G401.6 (cell line): ENCODE measurements at regions not wholly inside any gene's neighbourhood (a gene's known extent, or its start where the extent isn't known, plus 50 kb on each side); places are given as distances from the start of the nearest gene placed in this dataset.

Source experiments
- FAIRE-seq: peaks from 2 replicates; lab custom pipeline; 2012; peaks lifted over from hg19 to GRCh38; lab: Jason Lieb, UNC

DNA sequence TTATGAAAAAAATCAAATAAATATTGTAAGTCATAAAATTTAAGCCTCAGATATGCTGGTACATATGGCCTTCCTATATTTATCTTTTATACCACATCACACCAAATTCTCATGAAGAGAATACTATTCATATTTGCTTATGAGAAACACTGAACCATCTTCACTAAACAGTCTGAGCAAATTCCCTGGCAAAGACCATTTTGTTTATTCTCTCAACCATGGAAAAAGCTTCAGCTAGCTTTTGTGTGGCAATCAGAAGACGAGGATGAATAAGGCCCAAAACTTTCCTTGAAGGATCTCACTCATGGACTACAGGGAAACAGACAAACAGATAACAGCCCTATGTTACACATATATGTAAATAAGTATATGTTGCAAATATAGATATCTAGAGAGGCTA lies 252.1 kb downstream of the TMX3 start:
- FAIRE-seq, result no peak

DNA sequence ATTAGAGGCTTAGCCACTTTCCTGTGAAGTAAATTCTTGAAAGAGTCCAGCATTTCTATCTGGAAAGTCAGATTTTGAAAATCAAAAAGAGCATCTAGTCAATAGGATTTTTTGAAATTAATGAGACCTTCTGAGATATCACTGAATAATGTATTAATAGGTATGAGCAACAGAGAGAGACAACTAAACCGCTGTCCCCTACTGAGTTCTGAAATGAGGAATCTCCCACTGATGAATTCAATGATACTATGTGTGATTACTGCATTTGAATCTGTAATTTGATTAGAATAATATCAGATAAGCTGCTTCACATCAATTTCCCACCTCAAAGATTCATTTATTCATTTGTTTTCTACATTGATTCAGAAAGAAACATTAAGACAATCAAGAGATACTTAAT lies 252.8 kb downstream of the TMX3 start:
- FAIRE-seq, result no peak

DNA sequence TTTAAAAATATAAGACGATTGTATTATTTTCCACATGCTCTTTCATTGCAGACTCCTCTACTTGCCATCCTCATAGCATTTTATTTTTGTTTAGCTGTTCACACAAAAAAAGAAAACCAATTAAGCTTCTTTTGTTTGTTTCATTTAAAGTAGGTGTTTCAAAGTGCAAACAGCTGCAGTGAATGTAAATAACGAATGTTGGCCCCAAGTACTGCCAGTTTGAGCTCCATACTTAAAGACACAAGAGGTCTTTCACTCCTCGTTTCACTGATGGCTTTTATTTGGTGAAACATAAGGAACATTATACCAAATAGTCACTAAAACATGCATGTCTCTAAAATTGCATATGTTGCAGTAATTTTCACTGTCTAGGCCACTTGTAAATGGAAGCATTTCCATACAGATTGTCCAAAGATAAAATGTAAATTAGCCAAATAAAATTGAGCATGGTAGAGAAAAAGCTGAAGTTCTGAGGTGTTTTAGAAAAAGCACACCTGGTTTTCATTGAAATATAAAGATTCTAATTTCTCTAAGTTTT lies 253.4 kb downstream of the TMX3 start:
- no peak for FAIRE-seq

DNA sequence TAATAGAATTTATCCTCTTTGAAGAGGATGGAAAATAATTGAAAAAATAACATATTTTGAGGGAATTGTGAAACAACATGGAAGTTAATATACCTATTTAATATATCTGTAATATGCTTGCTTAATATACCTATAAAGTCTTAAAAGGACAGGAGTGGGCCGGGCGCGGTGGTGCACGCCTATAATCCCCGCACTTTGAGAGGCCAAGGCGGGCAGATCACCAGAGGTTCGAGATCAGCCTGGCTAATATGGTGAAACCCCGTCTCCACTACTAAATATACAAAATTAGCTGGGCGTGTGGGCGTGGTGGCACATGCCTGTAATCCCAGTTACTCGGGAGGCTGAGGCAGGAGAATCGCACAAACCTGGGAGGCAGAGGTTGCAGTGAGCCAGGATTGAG lies 254.9 kb downstream of the TMX3 start:
- FAIRE-seq, result no peak

DNA sequence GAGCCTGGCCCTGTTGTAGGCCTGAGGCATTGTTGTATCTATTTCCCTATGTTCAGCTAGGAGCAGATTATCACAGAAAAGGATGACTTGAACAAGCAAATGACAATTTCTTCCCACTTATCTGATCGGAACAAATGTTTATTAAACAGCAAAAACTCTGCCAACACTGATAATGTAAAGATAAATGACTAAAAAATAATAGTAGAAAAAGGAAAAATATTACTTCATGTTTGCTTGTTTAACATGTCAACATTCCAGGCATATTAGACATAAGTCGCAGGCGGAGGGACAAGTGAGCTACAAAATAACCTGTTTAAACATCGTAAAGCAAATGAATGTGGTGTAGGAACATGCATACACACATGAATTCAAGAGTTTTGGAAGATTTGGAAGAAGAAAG lies 257.9 kb downstream of the TMX3 start:
- FAIRE-seq, result no peak

DNA sequence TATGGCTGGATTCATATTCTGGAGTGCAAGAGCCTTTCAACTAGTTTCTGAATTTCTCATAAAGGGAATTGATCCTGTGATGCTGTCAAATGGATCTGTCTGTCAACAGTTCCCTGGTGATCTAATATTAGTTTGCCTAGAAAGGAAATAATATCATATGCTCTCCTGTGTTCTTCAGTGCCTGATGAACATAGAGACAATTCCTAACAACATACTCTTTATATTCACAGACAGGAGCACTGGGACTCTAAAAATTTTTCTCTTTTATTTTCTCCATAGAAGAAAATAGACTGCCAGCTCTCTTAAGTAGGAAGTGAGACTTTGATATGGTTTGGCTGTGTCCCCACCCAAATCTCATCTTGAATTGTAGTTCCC lies 259.7 kb downstream of the TMX3 start:
- no peak for FAIRE-seq

DNA sequence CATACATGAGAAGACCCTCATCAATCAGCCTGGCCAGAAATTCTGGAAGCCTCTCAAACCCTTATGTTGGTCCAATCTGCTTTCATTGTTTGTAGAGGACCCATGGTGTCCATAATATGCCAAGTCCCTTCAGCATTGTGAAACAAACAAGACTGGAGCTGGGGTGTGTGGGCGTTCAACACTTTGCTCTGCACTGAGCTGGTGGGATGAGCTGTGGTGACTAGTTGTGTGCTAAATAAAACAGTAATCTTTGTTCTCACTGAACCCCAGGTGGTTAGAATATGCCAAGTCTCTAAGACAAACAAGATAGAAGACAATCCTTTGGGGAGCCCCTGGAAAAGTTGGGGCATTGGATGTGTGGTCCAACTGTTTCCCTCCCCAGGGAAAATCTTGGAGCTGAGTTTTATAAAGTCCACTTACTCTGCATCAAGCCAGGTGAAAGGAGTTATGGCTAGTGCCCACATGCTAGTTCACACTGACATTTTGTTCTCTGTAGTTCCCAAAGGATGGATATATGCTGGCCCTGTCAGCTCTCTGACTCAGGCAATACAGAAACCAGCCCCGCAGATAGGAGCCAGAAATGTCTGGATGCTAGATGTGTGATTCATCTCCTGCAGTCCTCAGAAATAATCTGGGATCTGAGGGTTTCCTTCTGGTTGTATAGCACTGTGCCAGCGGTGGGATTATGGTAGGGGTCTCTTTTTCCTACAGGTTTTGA lies 260.2 kb downstream of the TMX3 start:
- FAIRE-seq, result no peak

DNA sequence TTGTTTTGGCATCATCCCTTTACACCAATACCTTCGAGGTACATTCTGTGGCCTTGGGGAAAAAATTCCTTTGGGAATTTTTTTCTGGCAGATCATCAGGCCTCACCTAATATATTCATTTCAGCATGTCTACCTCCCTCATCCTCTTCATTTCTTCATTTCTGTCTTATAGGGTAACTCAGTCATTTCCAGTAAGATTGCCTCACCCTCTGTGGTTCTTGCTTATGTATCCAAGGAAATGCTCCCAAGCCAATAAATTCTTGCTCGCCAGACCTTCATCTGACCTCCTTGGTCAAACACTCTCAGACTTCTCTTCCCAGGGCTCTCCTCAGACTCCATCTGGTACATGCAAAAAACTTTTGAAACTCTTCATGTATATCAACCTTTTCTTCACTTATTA lies 265.6 kb downstream of the TMX3 start:
- no peak for FAIRE-seq

DNA sequence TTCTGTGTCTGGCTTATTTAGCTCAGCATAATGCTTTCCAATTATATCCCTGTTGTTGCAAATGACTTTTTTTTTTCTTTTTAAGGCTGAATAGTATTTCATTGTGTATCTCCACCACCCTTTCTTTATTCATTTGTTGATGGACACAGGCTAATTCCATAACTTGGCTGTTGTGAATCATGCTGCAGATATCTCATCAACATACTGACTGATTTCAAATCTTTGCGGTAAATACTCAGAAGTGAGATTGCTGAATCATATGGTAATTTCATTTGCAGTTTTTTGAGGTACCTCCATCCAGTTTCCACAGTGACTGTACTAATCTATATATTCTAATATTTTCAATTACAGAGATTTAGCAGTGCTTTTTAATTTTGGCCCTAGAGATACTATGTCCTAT lies 266.2 kb downstream of the TMX3 start:
- no peak for FAIRE-seq

DNA sequence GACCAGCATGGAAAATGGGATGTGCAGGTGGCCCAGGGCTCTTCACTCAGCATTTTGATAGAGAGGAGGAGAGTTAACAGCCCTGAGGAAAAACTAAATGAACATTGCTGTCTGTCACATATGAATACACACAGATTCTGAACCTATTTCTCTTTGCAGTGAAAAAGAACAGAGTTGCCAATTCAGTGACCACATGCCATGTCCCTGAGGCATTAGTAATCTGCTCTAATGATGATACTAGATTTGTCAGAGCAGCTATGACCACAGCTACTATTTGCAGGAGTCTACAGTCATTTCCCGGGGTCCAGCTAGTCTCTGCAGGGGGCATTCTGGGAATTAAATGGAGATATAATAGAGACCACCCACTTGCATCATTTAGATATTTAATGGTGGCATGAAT lies 267.6 kb downstream of the TMX3 start:
- FAIRE-seq, result no peak

DNA sequence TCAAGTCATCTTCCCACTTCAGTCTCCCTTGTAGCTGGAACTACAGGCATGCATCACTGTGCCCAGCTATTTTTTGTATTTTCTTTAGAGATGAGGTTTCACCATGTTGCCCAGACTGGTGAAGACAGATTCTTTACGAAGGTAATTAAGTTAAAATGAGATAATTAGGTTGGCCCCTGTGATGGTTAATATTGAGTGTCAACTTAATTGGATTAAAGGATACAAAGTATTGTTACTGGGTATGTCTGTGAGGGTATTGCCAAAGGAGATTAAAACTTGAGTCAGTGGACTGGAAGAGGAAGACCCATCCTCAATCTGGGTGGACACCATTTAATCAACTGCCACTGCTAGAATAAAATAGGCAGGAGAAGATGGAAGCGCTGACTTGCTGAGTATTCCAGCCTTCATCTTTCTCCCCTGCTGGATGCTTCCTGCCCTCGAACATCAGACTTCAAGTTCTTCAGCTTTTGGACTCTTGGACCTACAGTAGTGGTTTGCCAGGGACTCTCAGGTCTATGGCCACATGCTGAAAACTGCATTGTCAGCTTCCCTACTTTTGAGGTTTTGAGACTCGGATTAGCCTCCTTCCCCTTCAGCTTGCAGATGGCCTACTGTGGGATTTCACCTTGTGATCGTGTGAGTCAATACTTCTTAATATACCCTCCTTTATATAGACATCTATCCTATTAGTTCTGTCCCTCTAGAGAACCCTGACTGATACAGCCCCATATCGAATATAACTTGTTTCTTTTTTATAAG lies 269.1 kb downstream of the TMX3 start:
- no peak for FAIRE-seq

DNA sequence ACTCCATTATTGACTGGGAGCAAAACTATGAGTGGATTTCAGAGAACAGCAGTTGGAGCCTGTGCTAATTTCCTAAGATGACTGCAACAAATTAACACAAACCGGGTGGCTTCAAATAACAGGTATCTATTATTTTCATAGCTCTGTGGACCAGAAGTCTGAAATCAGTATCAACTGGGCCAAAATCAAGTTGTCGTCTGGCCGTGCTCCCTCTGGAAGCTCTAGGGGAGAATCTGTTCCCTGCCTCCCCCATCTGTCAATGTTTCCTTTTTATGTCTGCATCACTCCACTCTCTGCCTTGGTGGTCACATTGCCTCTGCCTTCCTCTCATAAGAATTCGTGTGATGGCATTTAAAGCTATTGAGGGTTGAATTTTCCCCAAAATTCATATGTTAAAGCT lies 269.8 kb downstream of the TMX3 start:
- FAIRE-seq, result no peak

DNA sequence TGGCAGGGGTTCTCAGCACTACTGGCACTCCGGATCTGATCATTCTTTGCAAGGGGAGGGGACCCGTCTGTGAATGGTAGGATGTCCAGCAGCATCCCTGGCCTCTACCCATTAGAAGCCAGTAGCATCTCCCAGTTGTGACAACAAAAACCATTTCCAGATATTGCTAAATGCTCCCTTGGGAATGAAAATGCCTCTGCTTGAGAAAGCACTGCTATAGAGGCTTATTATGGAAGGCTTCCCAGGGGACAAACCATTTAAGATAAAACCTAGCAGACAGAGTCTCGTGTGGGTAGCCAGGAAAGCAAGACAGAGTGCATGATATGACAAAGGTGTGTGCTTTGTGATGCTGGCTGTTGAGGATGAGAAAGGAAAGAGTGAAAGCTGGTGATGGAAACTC lies 273.7 kb downstream of the TMX3 start:
- no peak for FAIRE-seq

DNA sequence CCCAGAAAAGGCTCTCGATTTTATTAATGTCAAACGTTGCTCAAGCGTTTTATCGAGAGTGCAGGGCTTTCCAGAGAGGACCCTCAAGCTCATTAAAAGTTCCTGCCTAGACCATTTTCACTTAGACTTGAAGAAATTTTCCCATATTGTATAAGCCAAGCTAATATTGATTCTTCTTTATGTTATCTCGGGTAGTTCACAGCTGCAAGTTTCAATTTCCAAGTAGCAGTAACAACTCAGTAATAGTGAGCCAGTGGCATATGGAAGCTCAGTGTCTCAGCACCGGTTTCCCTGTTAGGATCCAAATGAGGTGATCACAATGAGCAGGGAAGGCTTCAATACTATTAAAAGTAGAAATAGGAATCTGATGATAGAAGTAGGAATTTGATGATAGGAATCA lies 274.5 kb downstream of the TMX3 start:
- no peak for FAIRE-seq

DNA sequence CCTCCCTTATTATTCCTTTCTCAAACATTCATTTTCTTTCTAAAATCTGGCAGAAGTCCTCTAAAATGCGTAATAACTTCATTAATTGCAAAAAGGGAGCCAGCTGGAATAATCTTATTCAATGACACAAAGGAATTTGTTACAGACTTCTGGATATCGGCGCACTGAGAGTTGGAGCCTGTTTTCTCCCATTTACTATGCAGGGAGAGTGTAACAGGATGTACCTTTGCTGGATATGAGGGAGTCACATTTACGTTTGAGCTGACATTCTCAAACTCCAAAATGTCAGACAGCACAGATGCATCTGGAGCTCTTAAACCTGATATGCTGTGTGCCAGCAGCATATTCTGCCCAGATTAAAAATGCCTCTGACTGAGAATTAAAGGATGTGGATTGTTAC lies 275.3 kb downstream of the TMX3 start:
- FAIRE-seq, result no peak

DNA sequence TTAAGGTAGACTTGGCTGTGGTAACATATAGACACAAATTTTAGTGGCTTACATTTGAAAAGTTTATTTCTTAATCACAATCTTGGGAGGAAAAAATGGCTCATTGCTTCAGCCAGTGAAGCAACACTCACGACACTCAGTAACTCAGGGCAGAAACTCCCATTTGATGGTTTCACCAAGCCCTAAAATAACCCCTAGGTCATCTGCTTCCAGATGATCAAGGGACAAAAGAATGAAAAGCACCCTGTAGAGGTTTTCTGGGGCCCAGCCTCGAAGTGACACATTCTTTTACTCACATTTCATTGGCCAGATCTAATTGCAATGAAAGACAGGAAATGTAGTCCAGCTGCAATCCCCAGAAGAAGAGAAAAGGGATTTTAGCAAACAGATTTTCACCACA lies 275.9 kb downstream of the TMX3 start:
- no peak for FAIRE-seq

DNA sequence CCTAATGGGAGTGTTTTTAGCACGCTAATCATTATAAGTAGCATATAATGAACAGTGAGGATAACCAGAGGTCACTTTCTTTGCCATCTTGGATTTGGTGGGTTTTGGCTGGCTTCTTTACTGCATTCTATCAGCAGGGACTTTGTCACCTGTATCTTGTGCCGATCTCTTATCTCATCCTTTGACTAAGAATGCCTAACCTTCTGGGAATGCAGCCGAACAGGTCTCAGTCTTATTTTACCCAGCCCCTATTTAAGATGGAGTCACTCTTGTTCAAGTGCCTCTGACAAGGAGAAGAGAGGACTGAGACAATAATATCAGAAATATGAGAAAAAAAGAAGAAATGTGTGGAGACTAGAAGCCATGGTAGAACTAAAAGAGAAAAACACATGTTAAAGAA lies 276.4 kb downstream of the TMX3 start:
- no peak for FAIRE-seq

DNA sequence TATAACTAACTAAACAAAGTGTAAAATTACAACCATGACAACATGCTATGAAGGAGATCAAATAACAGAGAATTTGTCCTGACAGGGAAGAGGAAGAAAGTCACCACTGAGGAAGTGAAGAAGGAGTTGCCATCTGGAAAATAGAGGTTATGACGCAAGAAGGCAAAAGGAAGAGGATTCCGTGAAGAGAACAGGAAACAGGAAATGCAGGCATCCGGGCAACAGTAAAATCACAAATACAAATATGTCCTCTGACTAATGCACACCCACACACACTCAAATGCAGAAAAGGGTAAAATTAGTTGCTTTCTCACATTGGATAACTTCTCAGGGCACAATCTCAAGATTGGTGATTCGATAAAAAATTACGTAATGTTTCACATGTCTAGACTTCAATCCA lies 278.4 kb downstream of the TMX3 start:
- no peak for FAIRE-seq

DNA sequence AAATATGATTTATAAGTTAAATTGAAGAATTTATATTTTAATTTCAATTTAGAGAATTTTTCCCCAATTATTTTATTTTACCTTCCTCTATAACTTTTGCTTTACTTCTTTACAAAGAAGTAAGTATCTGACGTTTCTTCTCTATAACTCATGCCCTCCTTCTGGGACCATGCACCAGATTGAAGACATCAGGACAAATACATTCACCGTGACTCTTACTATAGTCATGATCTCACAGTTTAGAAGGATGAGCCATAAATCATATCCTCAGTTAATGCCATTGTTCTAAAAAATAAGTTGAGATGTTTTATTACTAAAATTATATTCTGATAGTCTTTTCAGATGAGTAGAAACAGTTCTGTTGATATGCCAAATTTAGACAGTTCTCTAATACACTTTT lies 279.3 kb downstream of the TMX3 start:
- no peak for FAIRE-seq

DNA sequence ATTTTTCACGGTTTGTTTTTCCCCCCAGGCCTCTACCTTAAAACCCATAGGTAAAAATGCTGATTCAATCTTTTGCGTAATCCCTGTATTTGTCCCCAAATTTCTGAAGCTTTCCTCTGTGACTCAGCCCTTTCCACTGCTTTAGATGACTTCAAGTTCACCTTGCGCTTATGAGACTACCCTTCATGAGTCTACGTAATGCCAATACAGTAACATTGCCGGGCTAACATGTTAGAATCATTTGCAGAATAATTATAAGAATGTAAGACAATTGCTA lies 283.0 kb downstream of the TMX3 start:
- FAIRE-seq, result no peak

DNA sequence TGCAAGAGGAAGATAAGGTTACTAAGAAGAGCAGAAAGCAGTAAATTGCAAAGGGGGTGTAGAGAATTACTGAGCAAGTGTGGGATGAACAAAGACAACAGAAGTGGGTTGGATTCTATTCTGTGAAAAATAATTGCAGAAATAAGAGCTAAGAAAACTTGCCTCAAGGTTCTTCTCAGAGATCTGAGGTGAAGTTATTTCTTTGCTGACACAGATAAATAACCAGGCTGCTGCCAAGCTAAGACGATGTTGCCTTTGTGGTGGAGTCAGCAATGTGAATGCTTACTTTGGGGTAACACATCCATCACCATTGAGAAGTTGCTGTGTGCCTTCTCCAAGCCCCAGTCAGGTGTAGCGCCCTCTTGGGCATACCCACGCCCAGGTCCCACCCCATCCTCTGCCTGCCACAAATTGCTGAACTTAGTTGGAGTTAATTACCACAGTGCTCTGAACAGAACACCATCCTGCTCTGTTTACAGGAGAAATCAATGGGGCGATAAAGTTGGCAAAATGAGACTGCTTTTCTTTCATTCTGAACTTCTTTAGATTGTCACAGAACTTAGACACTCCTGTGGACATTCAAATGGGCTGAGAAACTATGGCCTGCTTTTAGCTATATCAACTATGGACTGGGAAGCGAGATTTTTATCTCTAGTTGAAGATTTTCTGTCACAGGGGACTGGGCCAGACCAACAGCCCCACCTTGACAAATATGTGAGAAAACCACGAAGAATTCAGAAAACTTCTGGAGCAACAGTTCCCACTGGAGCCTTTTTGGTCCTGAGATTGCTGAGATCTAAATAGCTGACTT lies 283.6 kb downstream of the TMX3 start:
- FAIRE-seq, result no peak

DNA sequence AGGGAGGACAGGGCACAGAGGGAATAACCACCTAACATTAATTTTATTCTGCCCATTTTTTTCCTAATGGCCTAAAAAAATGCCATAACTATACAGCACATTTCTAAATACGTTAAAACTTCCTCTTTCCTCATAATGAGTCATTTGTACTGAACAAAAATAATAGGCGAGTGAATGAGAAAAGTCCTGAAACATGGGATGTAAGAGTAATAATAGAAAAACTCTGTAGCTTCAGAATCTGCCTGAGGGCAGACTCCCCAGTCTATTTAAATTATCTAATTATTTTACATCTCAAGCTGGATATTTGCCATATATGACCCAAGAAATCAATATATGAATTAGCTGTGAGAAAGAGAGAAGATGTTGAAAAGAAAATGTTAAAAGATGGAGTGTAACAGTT lies 285.1 kb downstream of the TMX3 start:
- no peak for FAIRE-seq

DNA sequence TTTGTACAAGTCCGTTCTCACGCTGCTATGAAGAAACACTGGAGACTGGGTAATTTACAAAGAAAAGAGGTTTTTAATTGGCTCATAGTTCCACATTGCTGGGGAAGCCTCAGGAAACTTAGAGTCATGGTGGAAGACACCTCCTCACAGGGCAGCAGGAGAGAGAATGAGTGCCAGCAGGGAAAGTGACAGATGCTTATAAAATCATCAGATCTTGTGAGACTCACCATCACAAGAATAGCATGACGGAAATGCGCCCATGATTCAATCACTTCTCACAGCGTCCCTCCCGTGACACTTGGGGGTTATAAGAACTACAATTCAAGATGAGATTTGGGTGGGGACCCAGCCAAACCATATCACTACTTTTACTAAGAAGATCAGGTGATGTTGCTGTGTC lies 285.8 kb downstream of the TMX3 start:
- FAIRE-seq, result no peak
